ENCODE measurements at regions not wholly inside any gene's neighbourhood (a gene's known extent, or its start where the extent isn't known, plus 50 kb on each side); places are given as distances from the start of the nearest gene placed in this dataset.

DNA sequence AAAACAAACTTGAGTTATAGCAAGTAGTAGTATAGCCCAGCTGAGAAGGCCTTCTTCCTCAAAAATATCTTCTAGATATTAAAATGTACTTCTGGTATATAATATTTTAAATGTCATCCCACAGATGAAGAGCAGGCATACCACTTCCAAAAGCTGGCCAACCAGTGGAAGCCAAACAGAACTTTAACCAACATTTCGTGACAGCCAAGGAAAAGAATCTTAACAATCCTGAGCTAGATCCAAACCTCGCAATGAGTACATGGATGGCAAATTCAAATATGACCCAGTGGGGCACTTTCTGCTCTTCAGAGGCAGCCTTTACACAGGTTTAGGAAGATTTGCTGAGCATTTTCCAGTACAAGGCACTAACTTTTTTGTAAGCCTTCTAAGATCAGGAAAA is 91.8 kb upstream of the ACO1 start:
- H3K4me3 Mint-ChIP-seq: no peak overlapping the region
- H3K36me3 Mint-ChIP-seq: no peaks in the 10 kb centered on the region
- ATAC-seq (no peak), DNase-seq (ENCODE audit: low spot score) (no peak)
- H3K27ac Mint-ChIP-seq: no peak overlapping the region
- H3K27me3 Mint-ChIP-seq: no peaks in the 10 kb centered on the region
- peaks cover 3% of the 10 kb centered on the region for H3K9me3 Mint-ChIP-seq
- H3K4me1 Mint-ChIP-seq (ENCODE audit: low read depth in 2 of 2): no peaks in the 10 kb centered on the region

DNA sequence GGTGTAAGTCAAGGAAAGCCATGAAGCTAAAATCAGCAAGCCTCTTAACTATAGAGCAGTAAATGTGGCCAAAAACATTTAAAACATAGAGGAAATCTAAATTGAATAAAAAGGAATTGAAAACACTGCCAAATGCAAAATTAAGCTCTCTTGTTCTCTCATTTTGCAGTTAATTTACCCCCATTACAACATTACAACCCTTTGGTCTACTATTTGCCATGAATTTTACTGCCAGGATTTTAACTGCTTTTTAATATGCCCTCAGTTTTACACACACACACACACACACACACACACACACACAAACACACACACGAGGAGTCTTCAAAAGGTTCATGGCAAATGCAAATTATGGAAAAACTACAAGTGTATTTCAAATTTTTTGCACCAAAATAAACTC is 91.4 kb upstream of the ACO1 start:
- ATAC-seq: no peak
- Mint-ChIP-seq H3K27ac (no peak overlapping the region), H3K4me1 (ENCODE audit: low read depth in 2 of 2) (no peaks in the 10 kb centered on the region), H3K36me3 (no peaks in the 10 kb centered on the region), H3K9me3 (peaks cover 3% of the 10 kb centered on the region), H3K27me3 (no peaks in the 10 kb centered on the region), H3K4me3 (no peak overlapping the region)
- no peak for DNase-seq (ENCODE audit: low spot score)

DNA sequence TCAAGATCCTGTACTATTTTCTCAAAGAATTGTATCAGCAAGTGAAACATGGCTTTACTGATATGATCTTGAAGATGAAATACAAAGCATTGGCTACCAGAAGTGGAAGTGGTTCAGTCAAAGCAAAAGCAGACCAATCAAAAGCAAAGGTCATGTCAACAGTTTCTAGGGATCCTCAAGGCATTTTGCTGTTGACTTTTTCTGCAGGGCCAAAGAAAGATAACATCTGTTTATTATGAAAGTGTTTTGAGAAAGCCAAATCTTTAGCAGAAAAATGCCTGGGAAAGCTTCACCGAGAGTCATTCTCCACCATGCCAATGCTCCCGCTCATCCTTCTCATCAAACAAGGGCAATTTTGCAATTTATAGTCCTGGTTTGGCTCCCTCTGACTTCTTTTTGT is 90.3 kb upstream of the ACO1 start:
- no peak overlapping the region for H3K27ac Mint-ChIP-seq
- no peaks in the 10 kb centered on the region for H3K36me3 Mint-ChIP-seq
- H3K27me3 Mint-ChIP-seq: no peaks in the 10 kb centered on the region
- no peak overlapping the region for H3K4me3 Mint-ChIP-seq
- DNase-seq (ENCODE audit: low spot score): no peak
- no peak for ATAC-seq
- no peaks in the 10 kb centered on the region for H3K4me1 Mint-ChIP-seq (ENCODE audit: low read depth in 2 of 2)
- peaks cover 2% of the 10 kb centered on the region for H3K9me3 Mint-ChIP-seq

DNA sequence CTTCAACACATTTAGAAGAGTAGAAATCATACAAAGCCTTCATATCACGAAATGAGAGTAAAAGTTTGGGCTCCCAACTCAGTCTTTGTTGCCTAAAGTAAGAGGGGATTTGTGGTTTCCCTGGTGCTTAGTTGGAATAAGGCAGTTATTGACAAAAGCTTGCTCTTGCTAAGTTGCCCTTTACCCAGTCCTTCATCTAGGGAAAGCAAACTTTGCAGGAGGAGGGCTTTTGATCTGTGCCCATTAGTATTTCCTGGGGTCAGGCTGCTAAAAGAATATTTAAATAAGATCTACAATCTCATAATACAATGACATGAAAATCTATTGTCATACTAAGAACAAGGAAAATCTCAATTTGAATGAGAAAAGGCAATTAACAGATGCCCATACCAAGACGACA is 84.1 kb upstream of the ACO1 start:
- Mint-ChIP-seq H3K27ac (no peak overlapping the region), H3K36me3 (no peaks in the 10 kb centered on the region), H3K4me3 (no peak overlapping the region), H3K27me3 (peaks cover 0 to 3% of the 10 kb centered on the region in 2 donors), H3K4me1 (ENCODE audit: low read depth in 2 of 2) (no peaks in the 10 kb centered on the region), H3K9me3 (peaks cover 2% of the 10 kb centered on the region)
- ATAC-seq (no peak), DNase-seq (ENCODE audit: low spot score) (no peak)

DNA sequence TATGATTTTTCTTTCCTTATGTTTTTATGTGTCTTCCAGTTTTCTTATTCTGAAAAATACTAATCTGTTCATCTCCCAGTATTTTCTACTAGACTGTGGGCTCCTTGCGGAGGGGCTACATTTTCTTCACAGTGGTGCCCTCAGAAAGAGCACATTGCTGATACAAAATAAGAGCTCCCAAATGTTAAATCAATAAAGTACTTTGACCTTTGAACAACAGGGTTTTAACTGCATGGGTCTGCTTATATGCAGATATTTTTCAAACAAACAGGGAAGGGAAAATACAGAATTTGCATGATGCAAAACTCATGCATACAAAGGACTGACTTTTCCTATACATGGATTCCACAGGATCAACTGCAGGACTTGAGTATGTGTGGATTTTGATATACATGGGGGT is 79.9 kb upstream of the ACO1 start:
- peaks cover 1 to 5% of the 10 kb centered on the region in 2 donors for H3K27me3 Mint-ChIP-seq

DNA sequence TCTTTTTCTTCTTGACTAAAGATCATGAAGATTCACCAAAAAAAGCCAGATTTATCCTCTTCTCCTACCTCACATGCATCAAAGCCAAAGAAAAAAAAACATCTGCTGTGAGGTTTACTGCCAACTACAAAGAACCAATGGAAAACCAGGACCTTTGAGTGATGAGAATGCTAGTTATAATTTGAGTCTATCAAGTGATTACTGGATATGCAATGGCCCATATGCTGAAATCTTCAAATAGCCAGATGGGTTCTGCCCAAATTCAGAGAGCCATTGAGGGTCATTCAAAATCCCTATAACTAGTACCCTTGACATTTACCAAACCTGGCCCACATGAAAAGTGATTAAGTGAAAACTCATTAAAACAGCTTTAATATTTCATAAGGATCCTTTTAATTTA is 78.4 kb upstream of the ACO1 start:
- Mint-ChIP-seq H3K4me3 (no peak overlapping the region), H3K36me3 (peaks cover 6% of the 10 kb centered on the region), H3K27ac (no peak overlapping the region), H3K9me3 (peaks cover 10% of the 10 kb centered on the region), H3K27me3 (peaks cover 0 to 5% of the 10 kb centered on the region in 2 donors), H3K4me1 (ENCODE audit: low read depth in 2 of 2) (no peaks in the 10 kb centered on the region)
- ATAC-seq (no peak), DNase-seq (ENCODE audit: low spot score) (no peak)

More for the DNA sequence above, 79.9 kb upstream of the ACO1 start:
- Mint-ChIP-seq H3K4me3 (no peak overlapping the region), H3K4me1 (ENCODE audit: low read depth in 2 of 2) (no peaks in the 10 kb centered on the region), H3K27ac (no peak overlapping the region), H3K36me3 (peaks cover 6% of the 10 kb centered on the region), H3K9me3 (peaks cover 10% of the 10 kb centered on the region)
- ATAC-seq (no peak), DNase-seq (ENCODE audit: low spot score) (no peak)

DNA sequence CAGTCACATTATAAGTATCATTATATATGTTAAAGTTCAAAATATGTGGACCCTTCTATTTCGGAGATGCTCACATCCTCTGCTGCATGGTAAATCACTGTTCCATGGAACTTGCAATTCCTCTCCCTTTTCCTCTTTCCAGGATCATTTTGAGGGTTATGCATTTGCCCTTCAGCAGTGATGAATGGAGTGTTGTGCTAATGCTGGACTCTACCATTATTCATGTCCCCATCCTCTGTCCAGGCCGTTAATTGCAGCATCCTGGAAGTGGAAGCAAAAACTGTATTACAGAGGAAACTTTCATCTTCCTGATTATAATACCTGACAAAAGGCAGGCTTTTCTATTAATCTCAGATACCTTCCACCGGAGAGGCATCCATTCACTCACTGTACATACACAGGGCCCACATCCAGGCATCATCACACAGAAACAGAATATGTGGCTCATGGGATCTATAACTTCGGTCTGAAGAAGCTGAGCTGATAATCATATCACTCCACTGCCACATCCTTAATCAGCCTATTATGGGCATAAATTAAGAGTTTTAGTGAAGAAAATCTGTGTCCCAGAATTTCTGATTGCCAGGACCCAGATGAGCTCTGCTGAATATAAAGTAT is 65.0 kb upstream of the ACO1 start:
- H3K36me3 Mint-ChIP-seq: no peaks in the 10 kb centered on the region
- ATAC-seq: no peak
- no peak overlapping the region for H3K27ac Mint-ChIP-seq
- no peaks in the 10 kb centered on the region for H3K4me1 Mint-ChIP-seq (ENCODE audit: low read depth in 2 of 2)
- H3K27me3 Mint-ChIP-seq: peaks cover 2 to 13% of the 10 kb centered on the region in 2 donors
- no peak overlapping the region for H3K4me3 Mint-ChIP-seq
- H3K9me3 Mint-ChIP-seq: peaks cover 3% of the 10 kb centered on the region
- DNase-seq (ENCODE audit: low spot score): no peak

DNA sequence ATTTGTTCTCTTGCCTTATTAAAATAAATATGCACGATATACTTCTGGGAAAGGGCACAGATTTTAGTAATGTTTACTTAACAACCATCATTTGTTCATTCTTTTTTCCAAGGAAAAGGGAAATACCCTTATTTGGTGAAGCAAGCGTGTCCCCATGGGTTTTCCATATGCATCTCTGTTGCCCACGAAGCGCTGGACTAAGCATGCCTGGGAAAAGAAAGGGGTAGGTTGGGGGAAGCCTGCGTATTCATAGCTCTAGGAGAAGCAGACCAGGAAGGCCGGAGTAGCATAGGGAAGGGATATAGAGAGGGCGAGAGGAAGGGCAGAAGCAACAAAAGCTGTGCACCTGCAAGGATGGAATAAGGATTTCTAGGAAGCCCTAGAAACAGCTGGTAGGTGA is 61.8 kb upstream of the ACO1 start:
- Mint-ChIP-seq H3K9me3 (no peaks in the 10 kb centered on the region), H3K27me3 (peaks cover 7 to 14% of the 10 kb centered on the region in 2 donors), H3K36me3 (no peaks in the 10 kb centered on the region), H3K4me1 (ENCODE audit: low read depth in 2 of 2) (no peaks in the 10 kb centered on the region), H3K4me3 (no peak overlapping the region), H3K27ac (no peak overlapping the region)
- ATAC-seq (no peak), DNase-seq (ENCODE audit: low spot score) (no peak)

DNA sequence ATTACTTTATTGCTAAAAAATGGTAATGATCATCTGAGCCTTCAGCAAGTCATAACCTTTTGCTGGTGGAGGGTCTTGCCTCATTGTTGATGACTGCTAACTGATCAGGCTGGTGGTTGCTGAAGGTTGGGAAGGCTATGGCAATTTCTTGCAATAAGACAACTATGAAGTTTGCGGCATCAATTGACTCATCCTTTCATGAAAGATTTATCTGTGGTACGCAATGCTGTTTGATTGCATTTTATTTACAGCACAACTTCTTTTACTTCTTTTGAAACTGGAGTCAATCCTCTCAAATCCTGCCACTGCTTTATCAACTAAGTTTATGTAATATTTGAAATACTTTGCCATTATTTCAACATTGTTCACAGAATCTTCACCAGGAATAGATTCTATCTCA is 58.3 kb upstream of the ACO1 start:
- H3K4me3 Mint-ChIP-seq: no peak overlapping the region
- peaks cover 4% of the 10 kb centered on the region for H3K36me3 Mint-ChIP-seq
- DNase-seq (ENCODE audit: low spot score): no peak
- no peaks in the 10 kb centered on the region for H3K4me1 Mint-ChIP-seq (ENCODE audit: low read depth in 2 of 2)
- no peak for ATAC-seq
- no peak overlapping the region for H3K27ac Mint-ChIP-seq
- H3K9me3 Mint-ChIP-seq: peaks cover 4% of the 10 kb centered on the region
- peaks cover 7 to 36% of the 10 kb centered on the region in 2 donors for H3K27me3 Mint-ChIP-seq

DNA sequence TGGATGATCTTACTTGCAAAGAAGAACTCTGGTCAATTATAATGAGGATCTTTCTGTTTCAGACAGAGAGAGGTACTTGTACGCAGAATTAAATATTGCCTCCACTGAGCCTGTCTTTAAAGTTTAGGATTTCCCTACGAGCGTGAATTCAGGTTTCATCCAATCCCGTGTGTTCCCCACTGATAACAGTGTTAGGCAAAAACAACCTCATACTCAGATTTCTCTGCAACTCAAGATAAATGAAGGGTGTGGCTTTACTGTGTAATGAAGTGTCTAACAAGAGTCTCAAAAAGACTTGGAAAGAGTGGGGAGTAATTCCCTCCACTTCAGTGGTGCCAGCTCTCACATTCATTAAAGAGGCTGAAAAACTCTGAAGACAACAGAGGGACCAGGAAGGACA is 53.2 kb upstream of the ACO1 start:
- ATAC-seq (no peak), DNase-seq (ENCODE audit: low spot score) (no peak)
- peaks cover 10 to 36% of the 10 kb centered on the region in 2 donors for H3K27me3 Mint-ChIP-seq

DNA sequence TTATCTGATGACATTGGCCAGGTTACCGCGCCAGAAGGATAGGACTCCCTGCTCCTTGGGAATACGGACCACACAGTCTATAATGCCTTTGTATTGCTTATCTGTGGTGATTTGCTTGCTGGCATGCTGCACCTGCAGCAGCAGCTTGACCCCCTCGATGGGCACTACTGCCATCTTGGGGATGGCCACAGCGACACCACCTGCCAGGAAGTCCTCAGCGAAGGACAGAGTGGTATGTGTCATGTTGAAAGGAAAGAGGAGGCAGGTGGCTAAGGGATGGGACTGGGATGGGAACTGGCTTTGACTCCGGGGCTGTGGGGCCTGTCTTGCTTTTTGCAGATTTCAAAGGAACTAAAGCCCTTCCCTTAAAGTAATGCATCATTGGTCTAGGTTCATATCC is 50.3 kb upstream of the ACO1 start:
- Mint-ChIP-seq H3K27me3 (peaks cover 7 to 24% of the 10 kb centered on the region in 2 donors), H3K4me1 (ENCODE audit: low read depth in 2 of 2) (no peaks in the 10 kb centered on the region), H3K36me3 (no peaks in the 10 kb centered on the region), H3K4me3 (no peak overlapping the region), H3K27ac (no peak overlapping the region), H3K9me3 (no peaks in the 10 kb centered on the region)
- ATAC-seq (no peak), DNase-seq (ENCODE audit: low spot score) (no peak)

More for the DNA sequence above, 53.2 kb upstream of the ACO1 start:
- peaks cover 4% of the 10 kb centered on the region for H3K9me3 Mint-ChIP-seq
- no peak overlapping the region for H3K27ac Mint-ChIP-seq
- H3K4me1 Mint-ChIP-seq (ENCODE audit: low read depth in 2 of 2): no peaks in the 10 kb centered on the region
- no peak overlapping the region for H3K4me3 Mint-ChIP-seq
- H3K36me3 Mint-ChIP-seq: peaks cover 4% of the 10 kb centered on the region

All from natural killer cell treated with Interleukin-12 subunit alpha and Interleukin-12 subunit beta and Interleukin-15 and Interleukin-18, amount 100 ng/mL, for 72 hours (primary cell).